ENCODE measurements at regions not wholly inside any gene's neighbourhood (a gene's known extent, or its start where the extent isn't known, plus 50 kb on each side); places are given as distances from the start of the nearest gene placed in this dataset.

DNA sequence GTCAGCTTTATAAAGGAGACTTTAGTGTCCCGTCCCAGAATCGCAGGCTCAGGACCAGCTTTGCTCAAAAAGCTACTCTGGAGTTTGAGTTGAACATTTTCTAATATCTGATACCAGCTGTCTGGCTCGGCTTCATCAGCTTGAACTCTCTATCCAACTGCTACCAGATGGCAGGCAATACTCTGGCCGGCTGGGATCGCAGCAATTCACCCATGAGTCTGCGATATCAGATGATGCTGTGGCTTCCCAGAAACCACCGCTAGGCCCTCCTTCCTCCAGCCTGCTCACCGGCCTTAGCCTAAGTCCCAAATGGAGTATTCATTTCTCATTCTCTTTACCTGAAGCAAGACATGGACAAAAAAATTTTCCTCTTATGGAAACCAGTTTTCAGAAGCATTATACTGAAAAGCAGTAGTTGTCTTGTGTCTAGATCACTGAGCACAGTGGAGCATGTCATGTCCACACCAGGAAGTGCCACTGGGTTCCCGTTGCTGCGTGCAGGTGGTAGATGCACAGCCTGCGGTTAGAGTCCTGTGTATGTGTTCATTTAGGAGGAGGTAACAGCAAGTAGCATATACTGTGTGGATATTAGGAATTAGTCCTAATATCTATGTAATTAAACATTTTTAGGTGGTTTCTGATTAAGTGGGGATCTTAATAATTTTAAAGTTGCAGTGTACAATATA lies 162.0 kb upstream of the SOX11 start:
- Mint-ChIP-seq H3K27ac (no peak overlapping the region), H3K9me3 (ENCODE audit: low read depth) (no peaks in the 10 kb centered on the region), H3K4me1 (ENCODE audit: low read depth) (no peaks in the 10 kb centered on the region), H3K36me3 (no peaks in the 10 kb centered on the region), H3K27me3 (no peaks in the 10 kb centered on the region), H3K4me3 (no peak overlapping the region)

GRCh38 chr2:5535301-5535700 lies 156.9 kb upstream of the SOX11 start:
- no peaks in the 10 kb centered on the region for H3K9me3 Mint-ChIP-seq (ENCODE audit: low read depth)
- H3K27ac Mint-ChIP-seq, result no peak overlapping the region
- H3K4me1 Mint-ChIP-seq (ENCODE audit: low read depth), result no peaks in the 10 kb centered on the region
- H3K36me3 Mint-ChIP-seq, result no peaks in the 10 kb centered on the region
- no peak overlapping the region for H3K4me3 Mint-ChIP-seq
- no peaks in the 10 kb centered on the region for H3K27me3 Mint-ChIP-seq

GRCh38 chr2:5537180-5537688 lies 154.9 kb upstream of the SOX11 start:
- H3K27ac Mint-ChIP-seq, result no peak overlapping the region
- H3K4me3 Mint-ChIP-seq, result no peak overlapping the region
- H3K4me1 Mint-ChIP-seq (ENCODE audit: low read depth), result no peaks in the 10 kb centered on the region
- no peaks in the 10 kb centered on the region for H3K9me3 Mint-ChIP-seq (ENCODE audit: low read depth)
- no peaks in the 10 kb centered on the region for H3K36me3 Mint-ChIP-seq
- H3K27me3 Mint-ChIP-seq, result no peaks in the 10 kb centered on the region

DNA sequence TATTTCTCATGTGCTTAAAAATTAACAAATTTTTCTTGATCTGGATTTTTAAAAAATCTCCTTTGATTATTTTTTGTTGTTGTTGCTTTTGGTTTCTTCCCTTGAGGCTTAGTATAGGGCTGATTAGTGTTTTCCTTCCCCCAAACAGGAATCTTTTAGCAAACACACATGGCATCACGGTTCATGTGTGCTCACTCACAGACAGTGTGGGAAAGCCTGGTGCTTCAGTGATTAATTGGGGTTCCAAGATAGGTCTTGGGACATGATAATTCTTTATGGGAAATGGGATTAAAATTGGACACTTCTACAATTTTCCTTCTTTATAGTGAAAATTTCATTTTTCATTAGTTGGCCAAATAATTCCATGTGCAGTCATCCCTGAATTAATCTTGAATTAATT lies 153.9 kb upstream of the SOX11 start:
- Mint-ChIP-seq H3K36me3 (no peaks in the 10 kb centered on the region), H3K4me1 (ENCODE audit: low read depth) (no peaks in the 10 kb centered on the region), H3K27me3 (no peaks in the 10 kb centered on the region), H3K9me3 (ENCODE audit: low read depth) (no peaks in the 10 kb centered on the region), H3K27ac (no peak overlapping the region), H3K4me3 (no peak overlapping the region)

- no peaks in the 10 kb centered on the region for H3K27me3 Mint-ChIP-seq
- no peak overlapping the region for H3K4me3 Mint-ChIP-seq
- H3K27ac Mint-ChIP-seq, result no peak overlapping the region
- H3K9me3 Mint-ChIP-seq (ENCODE audit: low read depth), result peaks cover 4% of the 10 kb centered on the region
- no peaks in the 10 kb centered on the region for H3K4me1 Mint-ChIP-seq (ENCODE audit: low read depth)
- no peaks in the 10 kb centered on the region for H3K36me3 Mint-ChIP-seq
Observed at GRCh38 chr2:5538772-5539171, 153.4 kb upstream of the SOX11 start.

GRCh38 chr2:5539282-5540165 lies 152.7 kb upstream of the SOX11 start:
- peaks cover 6% of the 10 kb centered on the region for H3K9me3 Mint-ChIP-seq (ENCODE audit: low read depth)
- no peak overlapping the region for H3K4me3 Mint-ChIP-seq
- H3K27me3 Mint-ChIP-seq, result no peaks in the 10 kb centered on the region
- H3K27ac Mint-ChIP-seq, result no peak overlapping the region
- no peaks in the 10 kb centered on the region for H3K4me1 Mint-ChIP-seq (ENCODE audit: low read depth)
- no peaks in the 10 kb centered on the region for H3K36me3 Mint-ChIP-seq

DNA sequence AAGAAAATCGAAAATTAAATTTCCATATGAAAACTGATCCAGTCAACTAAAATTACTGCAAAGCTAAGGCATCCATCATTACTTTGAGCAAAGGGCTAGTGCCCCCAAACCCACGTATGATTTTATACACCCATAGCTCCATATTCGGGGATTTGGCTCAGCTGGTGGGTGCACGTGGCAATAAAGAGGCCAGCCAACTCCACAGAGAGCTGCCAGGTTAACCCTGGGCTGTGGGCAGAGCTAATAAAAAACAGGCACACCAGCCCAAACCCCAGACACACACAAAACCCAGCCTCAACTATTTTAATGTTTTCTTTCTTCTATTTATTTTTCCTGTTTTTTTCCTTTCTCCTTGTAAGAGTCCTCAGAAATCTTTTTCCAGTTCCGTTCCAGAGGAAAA lies 151.3 kb upstream of the SOX11 start:
- Mint-ChIP-seq H3K27me3 (no peaks in the 10 kb centered on the region), H3K27ac (no peak overlapping the region), H3K4me1 (ENCODE audit: low read depth) (no peaks in the 10 kb centered on the region), H3K4me3 (no peak overlapping the region), H3K36me3 (no peaks in the 10 kb centered on the region), H3K9me3 (ENCODE audit: low read depth) (peaks cover 10% of the 10 kb centered on the region)

DNA sequence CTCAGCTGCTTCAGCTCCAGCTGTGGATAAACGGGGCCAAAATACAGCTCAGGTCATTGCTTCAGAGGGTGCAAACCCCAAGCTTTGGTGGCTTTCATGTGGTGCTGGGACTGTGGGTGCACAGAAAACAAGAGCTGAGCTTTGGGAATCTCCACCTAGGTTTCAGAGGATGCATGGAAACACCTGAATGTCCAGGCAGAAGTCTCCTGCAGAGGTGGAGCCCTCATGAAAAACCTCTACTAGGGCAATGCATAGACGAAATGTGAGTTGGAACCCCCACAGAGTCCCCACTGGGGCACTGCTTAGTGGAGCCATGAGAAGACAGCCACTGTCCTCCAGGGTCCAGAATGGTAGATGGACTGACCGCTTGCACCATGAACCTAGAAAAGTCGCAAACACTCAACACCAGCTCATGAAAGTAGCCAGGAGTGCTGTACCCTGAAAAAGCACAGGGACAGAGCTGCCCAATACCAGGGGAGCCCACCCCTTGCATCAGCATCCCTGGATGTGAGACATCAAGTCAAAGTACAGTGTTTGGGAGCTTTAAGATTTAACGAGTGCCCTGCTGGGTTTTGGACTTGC lies 147.9 kb upstream of the SOX11 start:
- peaks cover 10% of the 10 kb centered on the region for H3K9me3 Mint-ChIP-seq (ENCODE audit: low read depth)

GRCh38 chr2:5546181-5546580 lies 146.0 kb upstream of the SOX11 start:
- H3K36me3 Mint-ChIP-seq, result no peaks in the 10 kb centered on the region
- H3K9me3 Mint-ChIP-seq (ENCODE audit: low read depth), result peaks cover 10% of the 10 kb centered on the region
- H3K27ac Mint-ChIP-seq, result no peak overlapping the region
- H3K4me3 Mint-ChIP-seq, result no peak overlapping the region
- no peaks in the 10 kb centered on the region for H3K27me3 Mint-ChIP-seq
- no peaks in the 10 kb centered on the region for H3K4me1 Mint-ChIP-seq (ENCODE audit: low read depth)

More for the DNA sequence above, 147.9 kb upstream of the SOX11 start:
- H3K27me3 Mint-ChIP-seq, result no peaks in the 10 kb centered on the region
- H3K27ac Mint-ChIP-seq, result no peak overlapping the region
- H3K36me3 Mint-ChIP-seq, result no peaks in the 10 kb centered on the region
- no peaks in the 10 kb centered on the region for H3K4me1 Mint-ChIP-seq (ENCODE audit: low read depth)
- H3K4me3 Mint-ChIP-seq, result no peak overlapping the region

DNA sequence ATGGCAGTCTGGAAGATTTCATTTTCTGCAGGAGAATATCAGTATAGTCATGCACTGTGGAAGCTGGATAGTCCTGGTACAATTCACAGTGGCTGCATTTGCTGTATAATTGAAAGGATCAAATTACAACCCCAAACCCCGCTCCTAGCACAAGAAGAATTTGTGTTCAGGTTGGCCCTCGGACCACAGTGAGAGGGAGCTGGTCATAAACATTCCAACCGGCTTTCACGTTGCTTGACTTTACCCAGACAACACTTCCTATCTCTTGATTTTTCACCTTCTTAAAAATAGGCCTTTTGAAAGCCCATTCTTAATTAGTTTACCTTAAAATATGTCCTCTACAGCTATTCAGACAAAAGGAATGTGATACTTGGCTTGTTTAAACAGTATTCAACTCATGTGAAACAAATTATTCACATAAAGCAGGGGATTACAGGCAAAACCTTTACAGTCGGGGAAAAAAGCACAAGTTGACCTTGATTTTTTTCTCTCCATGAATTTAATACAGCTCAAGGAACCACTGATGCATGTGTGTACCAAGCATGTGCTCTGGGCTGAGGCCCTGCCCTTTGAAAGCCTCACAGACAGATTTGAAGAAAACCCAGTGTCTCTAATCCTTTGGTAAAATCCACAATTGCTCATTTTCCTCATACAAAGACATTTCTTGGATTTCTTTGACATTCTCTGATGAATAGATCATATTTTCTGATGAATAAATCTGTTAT lies 143.0 kb upstream of the SOX11 start:
- Mint-ChIP-seq H3K27me3 (no peaks in the 10 kb centered on the region), H3K36me3 (no peaks in the 10 kb centered on the region), H3K9me3 (ENCODE audit: low read depth) (peaks cover 13% of the 10 kb centered on the region), H3K4me1 (ENCODE audit: low read depth) (no peaks in the 10 kb centered on the region), H3K4me3 (no peak overlapping the region), H3K27ac (no peak overlapping the region)

- Mint-ChIP-seq H3K4me3 (no peak overlapping the region), H3K4me1 (ENCODE audit: low read depth) (no peaks in the 10 kb centered on the region), H3K36me3 (no peaks in the 10 kb centered on the region), H3K27me3 (no peaks in the 10 kb centered on the region), H3K27ac (no peak overlapping the region), H3K9me3 (ENCODE audit: low read depth) (peaks cover 11% of the 10 kb centered on the region)
Observed at GRCh38 chr2:5549771-5550170, 142.4 kb upstream of the SOX11 start.

DNA sequence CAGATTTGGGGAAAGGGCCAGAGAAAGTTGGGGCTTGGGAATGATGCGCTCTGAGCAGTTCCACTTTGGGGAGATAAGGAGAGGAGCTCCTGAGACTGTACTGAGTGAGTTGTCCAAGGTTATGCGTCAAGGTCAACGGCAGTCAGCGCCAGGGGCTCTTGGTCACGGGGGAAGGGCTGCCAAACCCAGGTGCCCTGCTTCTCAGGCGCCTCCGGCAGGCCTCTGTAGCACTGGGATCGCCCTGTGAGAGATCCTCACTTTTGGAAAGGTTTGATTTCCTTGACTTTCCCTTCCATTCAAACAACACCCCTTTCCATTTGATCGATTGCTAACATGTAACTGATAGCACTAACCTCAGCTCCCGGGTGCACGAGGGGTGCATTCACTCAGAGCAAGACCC lies 136.5 kb upstream of the SOX11 start:
- Mint-ChIP-seq H3K27me3 (no peaks in the 10 kb centered on the region), H3K9me3 (ENCODE audit: low read depth) (peaks cover 9% of the 10 kb centered on the region), H3K36me3 (no peaks in the 10 kb centered on the region), H3K27ac (no peak overlapping the region), H3K4me1 (ENCODE audit: low read depth) (no peaks in the 10 kb centered on the region), H3K4me3 (no peak overlapping the region)

DNA sequence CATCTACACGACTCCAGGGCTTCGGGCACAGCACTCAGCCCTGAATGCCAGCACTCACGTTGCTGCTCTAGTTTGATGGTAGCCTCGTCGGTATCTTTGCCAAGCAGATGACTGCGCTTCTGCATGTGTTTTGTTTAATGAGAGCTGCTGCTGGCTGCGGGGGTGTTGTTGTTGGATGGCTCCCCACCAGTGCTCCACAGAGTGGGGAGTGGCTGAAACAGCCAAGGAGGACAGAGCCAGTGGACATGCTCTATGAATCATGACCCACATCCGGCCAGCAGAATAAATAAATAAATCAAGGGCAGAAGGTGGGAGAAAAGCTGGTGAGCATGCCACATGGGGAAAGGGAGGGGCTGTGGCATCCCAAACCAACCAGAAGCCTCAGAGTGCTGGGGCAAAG lies 131.2 kb upstream of the SOX11 start:
- no peaks in the 10 kb centered on the region for H3K36me3 Mint-ChIP-seq
- no peak overlapping the region for H3K27ac Mint-ChIP-seq
- H3K27me3 Mint-ChIP-seq, result no peaks in the 10 kb centered on the region
- H3K4me3 Mint-ChIP-seq, result no peak overlapping the region
- peaks cover 5% of the 10 kb centered on the region for H3K9me3 Mint-ChIP-seq (ENCODE audit: low read depth)
- no peaks in the 10 kb centered on the region for H3K4me1 Mint-ChIP-seq (ENCODE audit: low read depth)

- Mint-ChIP-seq H3K36me3 (no peaks in the 10 kb centered on the region), H3K9me3 (ENCODE audit: low read depth) (peaks cover 5% of the 10 kb centered on the region), H3K27ac (no peak overlapping the region), H3K4me3 (no peak overlapping the region), H3K4me1 (ENCODE audit: low read depth) (no peaks in the 10 kb centered on the region), H3K27me3 (no peaks in the 10 kb centered on the region)
Observed at GRCh38 chr2:5562426-5562825, 129.8 kb upstream of the SOX11 start.

- H3K4me3 Mint-ChIP-seq, result no peak overlapping the region
- no peaks in the 10 kb centered on the region for H3K27me3 Mint-ChIP-seq
- H3K4me1 Mint-ChIP-seq (ENCODE audit: low read depth), result no peaks in the 10 kb centered on the region
- H3K9me3 Mint-ChIP-seq (ENCODE audit: low read depth), result peaks cover 5% of the 10 kb centered on the region
- no peaks in the 10 kb centered on the region for H3K36me3 Mint-ChIP-seq
- no peak overlapping the region for H3K27ac Mint-ChIP-seq
Observed at GRCh38 chr2:5562865-5563264, 129.3 kb upstream of the SOX11 start.

Data from activated naive CD8-positive, alpha-beta T cell (primary cell).